ENCODE measurements at regions not wholly inside any gene's neighbourhood (a gene's known extent, or its start where the extent isn't known, plus 50 kb on each side); places are given as distances from the start of the nearest gene placed in this dataset.

DNA sequence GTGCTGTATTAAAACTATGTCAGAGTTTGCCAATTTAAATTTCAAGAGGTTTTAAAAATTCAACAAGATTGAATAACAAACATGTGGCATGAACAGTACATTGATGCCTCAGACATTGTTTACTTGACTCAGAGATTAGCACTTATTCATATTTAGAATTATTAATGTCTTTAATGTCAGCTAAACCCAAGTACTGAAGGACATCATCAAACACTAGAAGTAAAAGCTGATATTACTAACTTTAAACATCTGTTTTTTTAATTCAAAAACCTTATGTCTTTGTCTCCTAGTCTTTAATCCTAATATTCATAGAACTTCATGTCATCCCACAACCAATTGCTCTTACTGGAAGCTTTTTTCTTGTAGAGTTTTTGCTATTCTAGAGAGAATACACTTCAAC is 406.2 kb upstream of the PCDH7 start:
- H3K4me3 ChIP-seq (ENCODE audit: low read depth, low read length) = no peak overlapping the region
- no peak for DNase-seq (ENCODE audit: low read depth)
- TF ChIP-seq, protein P1, sequence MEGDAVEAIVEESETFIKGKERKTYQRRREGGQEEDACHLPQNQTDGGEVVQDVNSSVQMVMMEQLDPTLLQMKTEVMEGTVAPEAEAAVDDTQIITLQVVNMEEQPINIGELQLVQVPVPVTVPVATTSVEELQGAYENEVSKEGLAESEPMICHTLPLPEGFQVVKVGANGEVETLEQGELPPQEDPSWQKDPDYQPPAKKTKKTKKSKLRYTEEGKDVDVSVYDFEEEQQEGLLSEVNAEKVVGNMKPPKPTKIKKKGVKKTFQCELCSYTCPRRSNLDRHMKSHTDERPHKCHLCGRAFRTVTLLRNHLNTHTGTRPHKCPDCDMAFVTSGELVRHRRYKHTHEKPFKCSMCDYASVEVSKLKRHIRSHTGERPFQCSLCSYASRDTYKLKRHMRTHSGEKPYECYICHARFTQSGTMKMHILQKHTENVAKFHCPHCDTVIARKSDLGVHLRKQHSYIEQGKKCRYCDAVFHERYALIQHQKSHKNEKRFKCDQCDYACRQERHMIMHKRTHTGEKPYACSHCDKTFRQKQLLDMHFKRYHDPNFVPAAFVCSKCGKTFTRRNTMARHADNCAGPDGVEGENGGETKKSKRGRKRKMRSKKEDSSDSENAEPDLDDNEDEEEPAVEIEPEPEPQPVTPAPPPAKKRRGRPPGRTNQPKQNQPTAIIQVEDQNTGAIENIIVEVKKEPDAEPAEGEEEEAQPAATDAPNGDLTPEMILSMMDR (conservative IDR thresholded peaks at IDR 0.05; ENCODE audit: low read depth, low read length) = no peak

DNA sequence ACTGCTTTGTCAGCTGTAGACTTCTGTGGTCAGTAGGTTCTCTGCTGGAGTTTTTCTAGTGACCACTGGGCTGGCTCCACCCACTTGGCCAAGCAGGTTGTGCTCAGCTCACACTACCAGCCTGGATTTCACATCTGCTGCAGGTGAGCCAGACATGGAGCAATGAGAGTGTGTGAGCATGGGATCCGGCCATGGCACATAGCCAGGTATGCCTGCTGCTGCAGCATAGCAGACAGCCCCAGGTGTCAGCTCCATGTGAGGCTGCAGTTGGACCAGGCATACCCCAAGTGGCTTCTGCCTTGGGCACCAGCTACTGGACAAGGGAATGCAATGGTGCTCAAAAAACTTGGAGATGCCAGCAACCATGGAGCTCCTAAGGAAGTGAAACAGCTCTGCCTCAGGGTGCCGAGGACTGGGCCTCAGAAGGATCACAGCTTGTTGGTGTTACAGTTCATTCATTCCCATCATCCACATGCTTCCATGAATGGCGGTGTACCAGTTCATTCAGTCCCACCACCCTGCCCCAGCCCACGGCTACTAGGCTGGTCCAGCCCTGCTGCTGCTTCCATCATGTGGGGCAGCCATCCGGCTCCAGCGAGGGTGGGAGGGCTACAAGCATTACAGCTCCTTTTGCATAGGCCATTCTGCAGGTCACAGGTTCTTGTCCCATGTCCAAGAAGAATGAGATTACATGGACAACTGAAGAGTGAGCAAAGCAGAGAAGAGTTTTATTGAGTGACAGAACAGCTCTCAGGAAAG is 389.1 kb upstream of the PCDH7 start:
- H3K4me3 ChIP-seq (ENCODE audit: low read depth, low read length) = no peak overlapping the region
- no peak for DNase-seq (ENCODE audit: low read depth)
- TF ChIP-seq, protein P1 (conservative IDR thresholded peaks at IDR 0.05; ENCODE audit: low read depth, low read length) = no peak

DNA sequence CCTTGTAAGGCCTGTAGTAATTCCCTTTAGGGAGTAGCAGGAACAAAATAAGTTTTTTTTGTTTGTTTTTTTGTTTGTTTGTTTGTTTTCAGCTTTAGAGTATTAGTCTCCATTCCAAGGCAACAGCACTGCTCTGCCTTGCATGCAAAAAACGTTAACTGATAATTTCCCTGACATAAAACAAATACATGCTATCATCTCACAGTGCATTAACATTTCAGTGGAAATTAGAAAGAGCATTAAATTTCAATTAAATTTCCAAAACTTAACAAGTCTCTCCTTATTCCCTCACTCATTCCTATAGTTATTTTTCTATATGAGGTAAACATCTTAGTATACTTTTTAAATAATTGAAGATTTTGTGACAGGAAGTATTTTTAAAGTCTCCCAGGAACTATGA is 378.4 kb upstream of the PCDH7 start:
- DNase-seq (ENCODE audit: low read depth) = no peak
- H3K4me3 ChIP-seq (ENCODE audit: low read depth, low read length) = no peak overlapping the region
- TF ChIP-seq, protein P1 (conservative IDR thresholded peaks at IDR 0.05; ENCODE audit: low read depth, low read length) = no peak

DNA sequence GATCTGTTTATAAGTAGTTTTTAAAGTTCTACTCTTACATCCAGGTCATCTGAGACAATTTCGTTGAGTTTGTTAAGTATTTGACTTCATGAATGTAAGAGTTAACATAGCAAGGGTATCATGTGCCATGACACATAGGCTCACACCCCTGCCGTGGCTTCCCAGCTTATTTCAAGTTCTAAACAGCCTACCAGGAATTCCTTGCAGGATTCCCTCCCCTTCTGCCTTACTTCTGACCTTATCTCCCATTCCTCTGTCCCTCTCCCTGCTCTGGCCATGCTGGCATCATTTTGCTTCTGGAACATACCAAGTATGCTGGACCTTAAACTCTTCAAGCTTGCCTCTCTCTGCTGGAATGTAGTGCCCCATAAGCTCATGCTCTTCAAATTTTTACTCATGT is 369.9 kb upstream of the PCDH7 start:
- TF ChIP-seq, protein P1 (conservative IDR thresholded peaks at IDR 0.05; ENCODE audit: low read depth, low read length) = no peak
- DNase-seq (ENCODE audit: low read depth) = no peak
- no peak overlapping the region for H3K4me3 ChIP-seq (ENCODE audit: low read depth, low read length)

DNA sequence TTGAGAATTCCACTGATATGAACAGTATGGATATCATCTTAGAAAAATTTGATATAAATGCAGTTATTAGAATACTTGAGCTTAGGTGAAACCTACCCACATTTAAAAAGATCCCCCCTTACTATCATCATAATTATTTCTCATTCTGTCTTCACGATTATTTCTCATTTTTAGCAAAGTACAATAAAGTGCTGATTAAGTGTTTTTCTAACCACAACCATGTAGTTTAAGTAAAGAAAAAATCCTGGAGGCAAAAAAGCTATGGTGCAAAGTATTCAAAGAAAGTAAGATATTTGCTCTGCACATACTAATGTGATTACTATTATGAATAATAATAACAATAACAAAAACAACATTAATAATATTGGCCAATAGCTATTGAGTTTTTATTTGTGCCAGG is 365.6 kb upstream of the PCDH7 start:
- TF ChIP-seq, protein P1 (conservative IDR thresholded peaks at IDR 0.05; ENCODE audit: low read depth, low read length) = no peak
- no peak for DNase-seq (ENCODE audit: low read depth)
- no peak overlapping the region for H3K4me3 ChIP-seq (ENCODE audit: low read depth, low read length)

DNA sequence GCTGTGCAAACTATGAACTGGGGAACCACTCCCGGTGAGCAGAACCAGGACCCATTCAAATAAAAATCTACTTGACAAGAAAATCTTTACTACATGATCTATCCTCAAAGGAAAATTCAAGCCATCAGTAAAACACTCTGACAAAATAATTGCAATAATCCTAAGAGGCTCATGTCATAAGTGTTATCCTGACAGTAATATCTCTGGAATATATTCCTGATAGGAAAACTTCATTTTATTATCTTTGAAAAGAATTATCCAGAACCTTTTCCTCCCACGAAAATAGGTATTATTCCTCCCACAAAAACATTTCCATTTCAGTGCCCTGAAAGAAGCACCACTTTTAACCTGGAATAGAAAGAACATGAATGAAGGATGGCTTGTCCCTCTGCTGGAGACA is 357.7 kb upstream of the PCDH7 start:
- TF ChIP-seq, protein P1 (conservative IDR thresholded peaks at IDR 0.05; ENCODE audit: low read depth, low read length) = no peak
- H3K4me3 ChIP-seq (ENCODE audit: low read depth, low read length) = no peak overlapping the region
- DNase-seq (ENCODE audit: low read depth) = no peak

DNA sequence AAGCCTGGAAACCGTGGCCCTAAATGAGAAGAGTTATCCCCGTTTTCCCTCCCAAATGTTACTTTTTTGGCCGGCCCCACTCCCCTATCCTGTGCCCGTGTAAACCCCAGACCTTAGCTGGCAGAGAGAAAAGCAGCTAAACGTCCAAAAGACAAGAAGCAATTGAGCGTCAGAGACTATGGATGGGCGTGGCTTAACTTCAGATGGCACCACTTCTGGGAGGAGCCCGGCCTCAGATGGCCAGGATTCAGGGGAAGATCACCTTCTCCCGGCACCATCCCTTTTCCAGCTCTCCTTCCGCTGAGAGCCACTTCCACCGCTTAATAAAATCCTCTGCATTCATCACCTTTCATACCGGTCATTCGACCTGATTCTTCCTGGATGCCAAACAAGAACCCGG is 350.1 kb upstream of the PCDH7 start:
- H3K4me3 ChIP-seq (ENCODE audit: low read depth, low read length) = no peak overlapping the region
- no peak for DNase-seq (ENCODE audit: low read depth)
- TF ChIP-seq, protein P1 (conservative IDR thresholded peaks at IDR 0.05; ENCODE audit: low read depth, low read length) = no peak
